H7 (cell line): ENCODE measurements at regions not wholly inside any gene's neighbourhood (a gene's known extent, or its start where the extent isn't known, plus 50 kb on each side); places are given as distances from the start of the nearest gene placed in this dataset.

Source experiments
- DNase-seq: peaks from one replicate; pipeline ENCODE4 v3.0.0; 2012
- H3K27me3 ChIP-seq: 2 replicates; pipeline ENCODE4 v1.6.0; 2011; ENCODE audit warnings: mild to moderate bottlenecking, low read length; ENCODE audit not compliant: control insufficient read depth, insufficient read depth
- H3K36me3 ChIP-seq: replicated peaks from 2 replicates; pipeline ENCODE4 v1.5.1; 2011; ENCODE audit warnings: low read length; ENCODE audit not compliant: control insufficient read depth, insufficient read depth
- H3K4me3 ChIP-seq: 2 replicates; pipeline ENCODE4 v1.5.1; 2011; ENCODE audit warnings: low read depth, mild to moderate bottlenecking, control low read depth, low read length, moderate library complexity; ENCODE audit not compliant: insufficient read depth

DNA sequence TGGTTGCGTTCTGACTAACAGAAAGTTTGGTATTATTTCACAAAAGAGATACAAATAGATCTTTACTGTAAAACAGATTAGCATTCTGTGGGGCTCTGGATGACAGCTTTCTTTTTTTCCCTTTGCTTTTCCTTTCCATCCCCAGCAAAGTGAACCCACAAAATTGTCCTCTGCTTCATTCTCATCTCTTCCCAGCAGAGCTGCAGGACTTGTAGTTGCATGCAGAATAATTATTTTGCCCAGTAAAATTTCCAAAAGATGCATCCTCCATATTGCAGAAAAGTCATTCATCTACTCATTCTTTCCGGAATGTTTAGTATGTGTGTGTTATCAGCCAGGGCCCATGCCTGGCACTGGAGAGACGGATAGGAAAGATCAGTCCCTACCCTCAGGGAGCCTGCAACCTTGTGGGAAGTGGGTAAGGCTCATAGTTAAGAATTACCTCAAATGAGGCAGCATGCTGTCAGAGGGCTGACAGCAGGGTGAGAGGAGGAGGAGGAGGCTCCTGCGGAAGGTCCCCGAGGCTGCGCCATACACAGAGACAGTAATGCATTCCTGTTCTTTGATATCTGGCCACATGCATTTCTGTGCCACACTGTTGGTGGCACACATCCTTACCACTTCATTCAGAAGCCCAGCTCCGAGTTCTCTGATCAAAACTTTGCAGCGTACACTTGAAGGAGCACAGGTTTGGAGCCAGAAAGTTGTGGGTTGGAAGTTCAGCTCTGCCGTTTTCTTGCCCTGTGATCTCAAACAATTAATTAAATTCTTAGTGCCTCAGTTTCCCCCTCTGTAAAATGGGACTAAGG, 225.4 kb downstream of the MYCN start:
- DNase-seq, result no peak
- H3K36me3 ChIP-seq, result no peaks in the 10 kb centered on the region
- no peak overlapping the region for H3K4me3 ChIP-seq
- no peaks in the 10 kb centered on the region for H3K27me3 ChIP-seq

DNA sequence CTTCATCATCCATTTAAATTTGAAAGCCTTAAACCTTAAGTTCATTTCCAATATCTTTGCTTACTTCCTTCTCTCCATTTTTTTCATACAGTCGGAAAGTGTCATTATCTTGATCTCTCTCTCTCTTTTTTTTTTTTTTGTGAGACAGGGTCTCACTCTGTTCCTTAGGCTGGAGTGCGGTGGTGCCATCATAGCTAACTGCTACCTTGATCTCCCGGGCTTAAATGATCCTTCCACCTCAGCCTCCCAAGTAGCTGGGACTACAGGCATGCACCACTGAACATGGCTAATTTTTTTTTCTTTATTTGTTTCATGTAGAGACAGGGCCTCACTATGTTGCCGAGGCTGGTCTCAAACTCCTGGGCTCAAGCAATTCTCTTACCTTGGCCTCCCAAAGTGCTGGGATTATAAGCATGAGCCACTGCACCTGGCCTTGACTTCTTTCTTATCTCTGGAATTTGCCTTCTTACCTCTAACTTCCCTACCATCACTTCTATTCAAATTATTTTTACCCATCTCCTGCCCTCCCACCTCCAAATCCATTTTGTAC, 222.2 kb downstream of the MYCN start:
- DNase-seq, result no peak
- Histone ChIP-seq H3K36me3 (no peaks in the 10 kb centered on the region), H3K27me3 (no peaks in the 10 kb centered on the region), H3K4me3 (no peak overlapping the region)

DNA sequence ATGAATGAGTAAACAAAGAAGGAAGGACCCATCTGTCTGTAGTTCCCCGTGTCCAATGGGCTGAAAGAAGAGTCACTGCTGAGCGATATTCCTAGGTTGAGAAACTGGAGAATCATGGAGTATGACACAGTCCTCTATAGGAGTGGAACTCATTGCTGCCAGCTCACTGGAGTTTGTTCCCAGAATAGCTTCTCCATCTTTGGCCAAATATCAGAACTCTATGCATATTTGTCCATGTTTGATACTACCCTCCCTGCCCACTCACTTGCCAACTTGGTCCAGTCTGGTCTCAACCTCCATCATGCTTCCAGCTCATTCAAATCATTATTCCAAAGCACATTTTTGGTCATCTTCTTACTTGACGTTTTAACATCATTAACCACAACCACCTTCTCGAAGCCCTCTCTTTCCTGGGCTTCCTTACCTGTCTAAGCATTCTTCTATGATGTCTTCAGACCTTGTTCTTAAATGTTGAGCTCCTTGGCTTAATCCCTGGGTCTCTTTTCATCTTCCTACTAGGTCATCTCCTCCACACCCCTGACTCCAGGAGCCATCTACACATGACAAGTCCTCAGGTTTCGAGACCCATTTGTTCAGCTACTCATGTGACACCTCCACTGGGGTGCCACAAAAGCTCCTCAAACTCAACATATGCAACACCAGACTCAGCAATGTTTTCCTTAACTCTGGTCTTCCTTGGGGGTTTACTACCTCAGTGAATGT, 221.6 kb downstream of the MYCN start:
- no peaks in the 10 kb centered on the region for H3K36me3 ChIP-seq
- no peaks in the 10 kb centered on the region for H3K27me3 ChIP-seq
- H3K4me3 ChIP-seq, result no peak overlapping the region
- no peak for DNase-seq

DNA sequence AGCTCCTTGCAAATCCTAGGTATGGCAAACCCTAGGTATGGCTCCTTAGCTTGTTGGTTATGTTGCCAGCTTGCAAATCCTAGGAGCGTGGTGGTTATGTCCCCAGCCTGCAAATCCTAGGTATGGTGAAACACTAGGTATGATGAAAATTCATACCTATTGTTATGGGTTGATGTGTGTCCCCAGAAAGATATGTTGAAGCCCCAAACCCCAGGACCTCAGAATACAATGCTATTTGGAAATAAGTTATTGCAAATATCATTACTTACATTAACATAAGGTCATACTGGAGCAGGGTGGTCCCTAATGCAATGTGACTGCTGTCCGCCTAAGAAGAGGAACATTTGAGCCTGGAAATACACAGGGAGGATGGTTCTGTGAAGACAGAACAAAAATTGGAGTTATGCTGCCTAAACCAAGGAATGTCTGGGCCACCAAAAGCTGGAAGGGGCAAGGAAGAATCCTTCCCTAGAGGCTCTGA, 220.8 kb downstream of the MYCN start:
- Histone ChIP-seq H3K4me3 (no peak overlapping the region), H3K27me3 (no peaks in the 10 kb centered on the region), H3K36me3 (no peaks in the 10 kb centered on the region)
- no peak for DNase-seq

DNA sequence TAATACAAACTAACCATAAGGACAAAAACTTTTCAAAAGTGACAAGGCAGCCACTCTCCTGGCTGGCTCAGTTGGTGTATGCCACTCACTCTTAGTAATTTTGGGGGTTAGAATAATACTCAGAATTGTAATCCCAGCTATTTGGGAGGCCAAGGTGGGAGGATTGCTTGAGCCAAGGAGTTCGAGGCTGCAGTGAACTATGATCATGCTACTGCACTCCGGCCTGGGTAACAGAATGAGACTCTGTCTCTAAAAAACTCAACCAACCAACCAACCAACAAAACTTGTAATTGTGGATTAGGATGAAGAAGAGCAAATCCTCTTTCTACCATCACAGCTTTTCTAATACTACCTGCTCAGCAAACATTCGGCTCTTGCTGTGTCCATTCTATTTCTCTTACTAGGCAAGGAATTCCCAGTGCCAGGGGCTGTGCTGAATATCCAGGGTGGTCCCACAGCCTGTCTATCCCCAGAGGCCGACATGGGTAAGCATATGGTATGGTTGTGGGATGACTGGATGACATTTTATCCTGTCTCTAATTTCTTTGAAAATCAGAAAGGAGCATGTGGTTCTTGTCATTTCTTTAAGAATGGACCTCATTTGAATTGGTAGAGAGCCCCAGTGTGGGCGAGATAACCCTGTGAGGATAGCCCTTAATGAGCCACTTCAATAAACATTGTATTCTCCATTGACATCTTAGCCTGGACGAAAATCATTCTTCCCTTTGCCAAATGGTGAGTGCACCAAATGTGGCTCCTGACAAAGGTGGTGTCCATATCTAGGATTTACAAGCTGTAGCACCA, 220.1 kb downstream of the MYCN start:
- H3K36me3 ChIP-seq, result no peaks in the 10 kb centered on the region
- no peak for DNase-seq
- no peak overlapping the region for H3K4me3 ChIP-seq
- H3K27me3 ChIP-seq, result no peaks in the 10 kb centered on the region

DNA sequence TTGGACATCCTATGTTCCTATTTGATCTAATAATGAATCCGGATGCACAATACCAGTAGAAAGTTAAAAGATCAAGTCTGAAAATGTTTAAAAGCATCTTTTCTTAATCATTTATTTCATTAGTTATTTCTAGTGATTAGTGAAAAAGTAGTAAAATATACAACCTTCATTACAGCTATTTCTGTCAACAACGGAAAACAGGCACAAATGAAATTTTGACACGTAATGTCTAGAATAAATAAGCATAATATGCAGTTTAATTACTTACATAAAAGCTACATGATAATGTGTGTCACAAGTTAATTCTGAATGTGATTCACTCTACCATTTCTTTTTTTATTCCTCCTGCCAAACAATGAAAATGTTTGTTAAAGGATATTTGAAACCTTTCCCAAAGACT, 216.1 kb downstream of the MYCN start:
- Histone ChIP-seq H3K27me3 (no peaks in the 10 kb centered on the region), H3K4me3 (no peak overlapping the region)

DNA sequence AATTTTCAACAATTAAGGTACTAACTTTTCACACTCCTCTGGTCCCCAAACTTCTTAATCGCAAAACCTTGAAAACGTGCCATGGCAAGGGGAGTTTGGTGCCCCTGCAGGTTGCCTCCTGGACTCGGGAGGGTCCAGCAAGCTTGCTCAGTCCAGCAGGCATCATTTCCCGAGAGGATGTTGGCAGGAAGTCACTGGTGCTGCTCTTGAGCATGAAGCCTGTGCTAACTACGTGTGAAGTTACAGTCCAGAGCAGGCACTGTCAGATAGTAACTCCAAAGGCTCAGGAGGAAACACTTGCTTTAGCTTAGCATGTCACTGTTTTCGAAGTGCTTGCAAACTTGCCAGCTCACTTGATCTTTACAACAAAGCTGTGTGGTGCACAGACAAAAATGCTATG, 215.4 kb downstream of the MYCN start:
- DNase-seq, result no peak
- Histone ChIP-seq H3K36me3 (no peaks in the 10 kb centered on the region), H3K4me3 (no peak overlapping the region), H3K27me3 (no peaks in the 10 kb centered on the region)

More for the DNA sequence above, 216.1 kb downstream of the MYCN start:
- no peak for DNase-seq
- H3K36me3 ChIP-seq, result no peaks in the 10 kb centered on the region

DNA sequence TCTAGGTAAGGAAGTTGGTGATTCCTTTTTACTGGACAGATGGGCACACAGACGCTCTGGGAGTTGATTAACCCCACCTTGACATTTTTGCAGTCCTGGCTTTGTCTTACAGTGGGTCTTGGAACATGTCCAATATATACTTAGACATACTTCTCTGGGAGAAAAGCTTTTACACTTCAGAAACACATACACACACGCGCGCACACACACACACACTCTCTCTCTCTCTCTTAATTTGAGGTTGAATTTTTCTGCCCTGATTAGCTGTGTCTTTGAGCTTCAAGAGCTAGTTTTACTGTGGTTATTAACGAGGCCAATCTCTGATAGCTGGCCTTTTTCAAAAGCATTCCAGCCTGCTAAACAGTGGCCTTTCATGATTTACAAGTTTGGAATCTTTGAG, 215.0 kb downstream of the MYCN start:
- Histone ChIP-seq H3K36me3 (no peaks in the 10 kb centered on the region), H3K4me3 (no peak overlapping the region), H3K27me3 (no peaks in the 10 kb centered on the region)
- no peak for DNase-seq

DNA sequence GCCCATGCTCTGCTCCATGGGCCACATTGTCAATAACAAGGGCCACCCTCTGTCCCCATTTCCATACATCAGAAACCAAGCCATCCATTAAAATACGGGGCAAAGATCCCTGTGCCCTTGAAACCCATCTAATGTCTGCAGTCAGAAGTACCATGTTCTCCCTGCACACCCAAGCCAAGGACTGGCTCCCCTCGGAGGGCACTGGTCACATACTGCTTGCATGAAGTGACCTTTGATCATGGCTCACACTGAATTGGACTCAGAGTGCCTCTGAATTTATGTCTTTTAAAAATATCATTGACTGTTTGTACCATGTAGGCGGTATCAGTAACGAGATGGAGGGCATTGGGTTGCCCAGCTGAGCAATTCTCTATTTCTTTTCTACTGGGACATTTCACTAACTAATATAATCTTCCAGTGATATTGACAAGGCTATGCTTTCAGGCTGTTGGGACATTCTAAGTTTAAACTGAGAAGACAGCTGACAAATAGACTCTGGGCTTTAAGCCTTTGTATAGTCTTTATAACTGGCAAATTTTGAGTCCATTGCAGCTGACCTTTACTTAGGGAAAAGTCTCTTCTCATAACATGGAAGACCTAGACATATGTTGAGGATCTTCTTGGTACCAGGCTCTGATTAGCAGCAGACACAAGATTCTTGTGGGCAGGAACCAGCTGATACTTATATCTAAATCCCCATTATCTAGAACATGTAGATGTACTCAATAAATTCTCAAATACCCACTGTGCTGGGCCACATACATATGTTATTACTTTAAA, 214.3 kb downstream of the MYCN start:
- DNase-seq, result no peak
- H3K27me3 ChIP-seq, result no peaks in the 10 kb centered on the region
- H3K4me3 ChIP-seq, result no peak overlapping the region
- H3K36me3 ChIP-seq, result no peaks in the 10 kb centered on the region

DNA sequence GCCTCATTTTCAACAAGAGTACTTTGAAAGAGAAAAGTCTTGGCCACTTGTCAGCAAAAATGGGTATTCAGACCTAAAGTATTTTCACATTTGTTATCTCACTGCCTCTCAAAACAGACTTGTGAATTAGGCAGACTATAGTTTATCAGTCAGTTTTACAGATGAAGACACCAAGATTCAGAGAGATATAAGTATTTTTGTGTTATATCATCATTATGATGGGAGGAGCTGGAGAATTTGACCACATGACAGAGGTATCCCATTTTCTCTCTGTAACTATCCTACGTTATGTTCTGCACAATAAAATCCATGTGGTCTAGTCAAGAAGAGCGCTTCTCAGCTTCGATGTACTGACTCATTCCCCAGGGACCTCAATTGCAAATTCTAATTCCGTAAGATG, 213.7 kb downstream of the MYCN start:
- DNase-seq, result no peak

DNA sequence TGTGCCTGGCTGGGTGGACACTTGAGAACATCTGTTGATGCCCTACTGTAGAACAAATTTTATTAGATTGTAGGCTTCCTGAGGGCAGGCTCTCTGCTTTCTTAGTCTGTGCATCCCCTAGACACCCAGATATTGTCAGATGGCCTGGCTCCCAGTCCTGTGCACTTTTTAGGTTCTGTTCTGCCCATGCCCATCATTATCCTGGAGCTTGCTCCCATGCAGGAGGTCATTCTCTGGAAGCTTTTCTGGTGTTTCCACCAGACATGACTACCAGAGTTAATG, 213.3 kb downstream of the MYCN start:
- no peaks in the 10 kb centered on the region for H3K27me3 ChIP-seq
- no peak overlapping the region for H3K4me3 ChIP-seq
- H3K36me3 ChIP-seq, result no peaks in the 10 kb centered on the region
- no peak for DNase-seq

More for the DNA sequence above, 213.7 kb downstream of the MYCN start:
- no peaks in the 10 kb centered on the region for H3K36me3 ChIP-seq
- no peak overlapping the region for H3K4me3 ChIP-seq
- H3K27me3 ChIP-seq, result no peaks in the 10 kb centered on the region

DNA sequence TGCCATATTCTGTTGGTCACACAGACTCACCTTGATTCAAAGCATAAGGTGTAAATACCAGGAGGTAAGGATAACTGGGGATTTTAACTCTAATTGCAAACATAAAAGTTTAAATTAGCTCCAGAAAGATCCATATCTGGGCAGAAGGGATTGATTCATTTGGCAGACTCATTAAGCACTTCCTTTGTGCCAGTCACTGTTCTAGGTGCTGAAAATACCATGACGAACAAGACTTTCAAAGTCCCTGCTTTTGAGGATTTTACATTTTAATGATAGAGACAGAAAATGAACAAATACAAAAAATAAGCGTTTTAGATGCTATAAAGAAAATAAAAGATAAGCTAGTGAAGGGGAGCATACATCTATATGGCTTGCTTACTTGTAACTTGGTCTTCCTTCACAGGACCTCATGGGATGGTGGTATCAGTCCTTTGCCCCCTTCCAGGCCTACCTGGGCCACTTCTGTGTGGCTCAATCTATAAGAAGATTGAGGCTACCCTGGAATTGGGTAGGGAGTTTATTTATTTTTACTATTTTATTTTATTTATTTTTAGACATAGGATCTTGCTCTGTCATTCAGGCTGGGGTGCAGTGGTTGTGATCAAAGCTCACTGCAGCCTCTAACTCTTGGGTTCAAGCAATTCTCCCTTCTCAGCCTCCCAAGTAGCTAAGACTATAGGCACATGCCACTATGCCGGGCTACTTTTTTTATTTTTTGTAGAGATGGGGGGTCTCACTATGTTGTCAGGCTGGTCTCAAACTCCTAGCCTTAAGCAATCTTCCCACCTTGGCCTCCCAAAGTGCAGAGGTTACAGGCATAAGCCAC, 212.8 kb downstream of the MYCN start:
- H3K4me3 ChIP-seq, result no peak overlapping the region

DNA sequence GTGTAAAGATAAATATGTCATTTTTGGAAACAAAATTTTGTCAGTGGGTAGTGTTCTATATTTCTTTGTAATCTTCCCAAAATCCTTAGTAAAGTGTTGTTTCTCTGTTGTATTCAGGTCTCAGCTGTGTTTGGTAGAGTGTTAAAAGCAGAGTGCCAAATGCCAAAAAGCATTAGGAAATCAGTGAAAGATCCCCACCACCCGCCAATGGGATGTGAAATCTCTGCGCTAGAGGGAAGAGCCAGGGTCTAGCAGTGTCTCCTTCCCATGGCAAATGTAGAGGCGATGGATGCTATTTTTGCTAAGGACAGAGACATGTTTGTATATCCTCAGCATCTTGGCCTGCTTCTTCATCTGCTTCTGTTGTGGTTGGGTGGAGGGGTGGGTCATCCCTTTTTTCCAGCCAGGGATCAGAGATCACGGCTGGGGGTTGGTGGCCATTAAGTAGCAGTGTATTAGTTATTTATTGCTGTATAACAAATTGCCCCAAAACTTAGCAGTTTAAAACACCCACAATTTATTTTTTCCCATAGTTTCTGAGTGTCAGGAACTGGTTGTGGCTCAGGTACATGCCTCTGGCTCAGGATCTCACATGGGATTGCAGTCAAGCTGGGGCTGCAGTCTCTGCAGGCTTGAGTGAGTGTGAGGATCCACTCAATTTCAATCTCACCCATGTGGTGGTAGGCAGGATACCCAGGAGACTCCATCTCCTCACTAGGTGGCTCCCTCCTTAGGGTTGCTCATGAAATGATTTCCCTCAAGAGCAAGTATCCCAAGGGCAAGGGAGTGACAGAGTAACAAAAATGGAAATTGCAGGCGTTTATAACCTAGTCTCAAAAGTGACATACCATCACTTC, 211.9 kb downstream of the MYCN start:
- Histone ChIP-seq H3K4me3 (no peak overlapping the region), H3K27me3 (no peaks in the 10 kb centered on the region), H3K36me3 (no peaks in the 10 kb centered on the region)
- DNase-seq, result no peak

More for the DNA sequence above, 212.8 kb downstream of the MYCN start:
- DNase-seq, result no peak
- Histone ChIP-seq H3K36me3 (no peaks in the 10 kb centered on the region), H3K27me3 (no peaks in the 10 kb centered on the region)
